Effector memory CD4-positive, alpha-beta T cell (primary cell): ENCODE measurements at regions not wholly inside any gene's neighbourhood (a gene's known extent, or its start where the extent isn't known, plus 50 kb on each side); places are given as distances from the start of the nearest gene placed in this dataset.

Experiments used
- DNase-seq, 3 donors: peaks; one replicate each; pipeline ENCODE4 v3.0.0-alpha.2; 2020
- H3K27ac ChIP-seq: 2 replicates; pipeline ENCODE4 v1.7.0; 2013; ENCODE audit warnings: mild to moderate bottlenecking, low read length, moderate library complexity; ENCODE audit not compliant: insufficient read depth, poor library complexity, severe bottlenecking
- H3K27me3 ChIP-seq: replicated peaks from 2 replicates; pipeline ENCODE4 v1.7.0; 2013; ENCODE audit warnings: mild to moderate bottlenecking, low read length; ENCODE audit not compliant: insufficient read depth, control insufficient read depth, poor library complexity, severe bottlenecking
- H3K36me3 ChIP-seq: 2 replicates; pipeline ENCODE4 v1.7.0; 2013; ENCODE audit warnings: mild to moderate bottlenecking, low read length, moderate library complexity; ENCODE audit not compliant: control insufficient read depth, insufficient read depth
- H3K4me1 ChIP-seq: 2 replicates; pipeline ENCODE4 v1.7.0; 2013; ENCODE audit warnings: low read length, mild to moderate bottlenecking; ENCODE audit not compliant: control insufficient read depth, insufficient read depth, poor library complexity, severe bottlenecking
- H3K4me3 ChIP-seq: 2 replicates; pipeline ENCODE4 v1.7.0; 2013; ENCODE audit warnings: low read length, low read depth, mild to moderate bottlenecking; ENCODE audit not compliant: insufficient read depth, poor library complexity, severe bottlenecking
- H3K9me3 ChIP-seq: 2 replicates; pipeline ENCODE4 v1.7.0; 2013; ENCODE audit warnings: mild to moderate bottlenecking, low read length, moderate library complexity; ENCODE audit not compliant: control insufficient read depth

GRCh38 chr11:123261345-123262106 lies 66.5 kb upstream of the CLMP start:
- no peak overlapping the region for H3K4me3 ChIP-seq
- peaks cover 3% of the 10 kb centered on the region for H3K27me3 ChIP-seq
- peaks cover 6% of the 10 kb centered on the region for H3K9me3 ChIP-seq
- no peaks in the 10 kb centered on the region for H3K4me1 ChIP-seq
- H3K27ac ChIP-seq, result no peak overlapping the region
- H3K36me3 ChIP-seq, result no peaks in the 10 kb centered on the region
- peak; percentile 8 to 39 (median 13) for DNase-seq

DNA sequence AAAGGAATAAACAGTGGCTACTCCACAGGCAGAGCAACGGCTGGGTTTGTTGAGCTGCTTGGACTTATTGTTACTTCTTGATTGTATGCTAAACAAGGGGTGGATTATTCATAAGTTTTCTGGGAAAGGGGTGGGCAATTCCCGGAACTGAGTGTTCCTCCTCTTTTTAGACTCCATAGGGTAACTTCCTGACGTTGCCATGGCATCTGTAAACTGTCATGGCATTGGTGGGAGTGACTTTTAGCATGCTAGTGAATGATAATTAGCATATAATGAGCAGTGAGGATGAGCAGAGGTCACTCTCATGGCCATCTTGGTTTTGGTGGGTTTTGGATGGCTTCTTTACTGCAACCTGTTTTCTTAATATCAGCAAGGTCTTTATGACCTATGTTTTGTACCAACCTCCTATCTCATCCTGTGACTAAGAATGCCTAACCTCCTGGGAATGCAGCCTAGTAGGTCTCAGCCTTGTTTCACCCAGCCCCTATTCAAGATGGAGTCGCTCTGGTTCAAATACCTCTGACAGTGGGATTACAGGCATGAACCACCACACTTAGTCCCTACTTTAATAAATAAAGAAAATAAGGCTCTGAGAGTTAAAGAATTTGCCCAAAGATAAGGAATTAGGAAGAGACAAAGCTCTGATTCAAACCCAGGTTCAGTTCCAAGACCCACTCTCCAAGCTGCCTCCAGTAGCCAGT lies 65.6 kb upstream of the CLMP start:
- Histone ChIP-seq H3K27ac (no peak overlapping the region), H3K27me3 (peaks cover 3% of the 10 kb centered on the region), H3K9me3 (peaks cover 6% of the 10 kb centered on the region), H3K4me3 (no peak overlapping the region), H3K36me3 (no peaks in the 10 kb centered on the region), H3K4me1 (no peaks in the 10 kb centered on the region)
- no peak for DNase-seq

DNA sequence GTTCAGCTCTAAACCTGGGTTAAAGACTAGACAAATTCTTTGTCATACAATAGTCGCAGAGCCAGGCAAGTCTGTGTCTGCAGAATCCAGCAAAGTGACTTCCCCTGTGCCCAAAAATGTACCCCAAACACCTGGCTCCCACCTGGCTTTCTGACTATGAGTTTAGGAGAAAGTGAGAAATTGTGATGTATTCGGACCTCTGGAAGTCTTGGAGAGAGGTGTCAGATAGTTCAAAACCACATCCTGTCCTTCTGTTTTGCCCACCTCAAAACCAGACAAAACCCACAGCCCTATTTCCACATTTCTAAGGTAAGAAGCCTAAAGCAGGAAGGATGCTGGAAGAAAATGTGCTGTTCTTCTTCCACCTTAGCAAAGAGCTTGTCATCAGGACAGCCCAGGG lies 63.8 kb upstream of the CLMP start:
- DNase-seq, result no peak
- Histone ChIP-seq H3K36me3 (no peaks in the 10 kb centered on the region), H3K4me3 (no peak overlapping the region), H3K4me1 (no peaks in the 10 kb centered on the region), H3K27ac (no peak overlapping the region), H3K27me3 (peaks cover 3% of the 10 kb centered on the region), H3K9me3 (peaks cover 6% of the 10 kb centered on the region)

DNA sequence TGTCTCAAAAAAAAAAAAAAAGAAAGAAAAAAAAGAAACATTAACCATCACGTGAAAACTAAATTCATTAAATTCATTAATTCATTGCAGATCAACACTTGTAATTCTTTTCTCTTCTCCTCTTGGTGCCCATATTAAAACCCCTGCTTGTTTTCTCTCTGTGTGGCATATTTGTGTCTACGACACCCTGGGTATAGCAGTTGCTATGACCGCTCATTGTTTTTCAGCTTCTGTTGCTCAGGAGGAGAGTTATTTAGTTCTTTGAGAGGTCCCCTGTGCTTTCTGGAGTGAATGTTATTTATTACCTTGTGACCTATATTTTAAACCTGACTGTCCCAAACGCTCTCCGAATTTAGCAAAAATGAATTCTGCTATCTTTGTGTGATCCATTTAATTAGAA lies 62.3 kb upstream of the CLMP start:
- no peak overlapping the region for H3K4me3 ChIP-seq
- H3K9me3 ChIP-seq, result peaks cover 6% of the 10 kb centered on the region
- H3K27ac ChIP-seq, result no peak overlapping the region
- no peak for DNase-seq
- H3K27me3 ChIP-seq, result peaks cover 3% of the 10 kb centered on the region
- H3K4me1 ChIP-seq, result no peaks in the 10 kb centered on the region
- no peaks in the 10 kb centered on the region for H3K36me3 ChIP-seq

DNA sequence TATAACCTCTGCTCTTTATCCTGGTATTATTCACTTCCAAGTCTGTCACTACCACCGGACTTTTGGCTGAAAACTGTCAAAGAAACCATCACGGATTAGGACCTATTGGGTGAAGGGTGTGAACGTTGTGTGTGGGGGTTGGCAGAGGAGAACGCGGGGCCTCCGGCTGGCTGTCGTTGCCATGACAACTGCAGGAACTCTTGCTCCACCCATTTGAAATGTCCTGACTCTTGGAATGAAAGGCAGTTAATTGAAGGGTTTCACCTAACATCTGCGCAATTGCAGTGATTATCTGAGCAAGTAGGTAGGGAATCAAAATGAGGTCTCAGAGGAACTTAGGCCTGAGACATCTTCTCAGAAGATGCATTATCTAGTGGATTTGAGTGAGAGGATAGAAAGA lies 60.9 kb upstream of the CLMP start:
- DNase-seq, result no peak
- no peak overlapping the region for H3K4me3 ChIP-seq
- peaks cover 6% of the 10 kb centered on the region for H3K9me3 ChIP-seq
- no peaks in the 10 kb centered on the region for H3K36me3 ChIP-seq
- H3K4me1 ChIP-seq, result no peaks in the 10 kb centered on the region
- H3K27me3 ChIP-seq, result peaks cover 3% of the 10 kb centered on the region
- no peak overlapping the region for H3K27ac ChIP-seq

DNA sequence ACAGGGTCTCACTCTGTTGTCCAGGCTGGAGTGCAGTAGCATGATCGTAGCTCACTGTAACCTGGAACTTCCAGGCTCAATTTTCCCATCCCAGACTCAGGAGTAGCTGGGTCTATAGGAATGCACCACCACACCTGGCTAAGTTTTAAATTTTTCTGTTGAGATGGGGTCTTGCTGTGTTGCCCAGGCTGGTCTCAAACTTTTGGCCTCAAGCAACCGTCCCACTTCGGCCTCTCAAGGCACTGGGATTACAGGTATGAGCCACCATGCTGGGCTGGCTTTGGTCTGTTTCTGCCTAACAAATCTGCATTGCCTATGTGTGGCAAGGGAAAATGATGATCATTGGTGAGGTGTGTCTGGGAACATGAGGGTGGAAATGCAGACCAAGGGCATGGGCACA lies 59.3 kb upstream of the CLMP start:
- no peaks in the 10 kb centered on the region for H3K4me1 ChIP-seq
- no peak overlapping the region for H3K4me3 ChIP-seq
- no peaks in the 10 kb centered on the region for H3K36me3 ChIP-seq
- H3K27ac ChIP-seq, result no peak overlapping the region
- DNase-seq, result no peak
- no peaks in the 10 kb centered on the region for H3K27me3 ChIP-seq
- H3K9me3 ChIP-seq, result peaks cover 6% of the 10 kb centered on the region

GRCh38 chr11:123253911-123254310 lies 58.9 kb upstream of the CLMP start:
- Histone ChIP-seq H3K36me3 (no peaks in the 10 kb centered on the region), H3K4me1 (no peaks in the 10 kb centered on the region), H3K4me3 (no peak overlapping the region), H3K9me3 (peaks cover 6% of the 10 kb centered on the region), H3K27ac (no peak overlapping the region), H3K27me3 (no peaks in the 10 kb centered on the region)
- no peak for DNase-seq

DNA sequence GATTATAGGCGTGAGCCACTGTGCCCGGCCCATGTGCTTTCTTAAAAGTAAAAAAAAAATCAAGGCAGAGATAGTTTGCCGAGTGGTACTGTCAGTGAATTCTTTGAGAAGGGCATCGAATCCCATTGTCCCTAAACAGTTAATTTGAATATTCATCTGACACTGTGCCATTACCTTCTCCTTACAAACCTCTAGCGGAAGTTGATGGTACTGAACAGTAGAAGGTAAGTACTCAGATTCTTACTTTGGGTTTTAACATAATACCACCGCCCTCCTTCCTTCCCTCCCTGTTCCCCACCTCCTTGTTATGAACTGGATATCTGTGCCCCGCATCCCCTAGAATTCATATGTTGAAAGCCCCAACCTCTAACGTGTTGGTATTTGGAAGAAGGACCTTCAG lies 58.2 kb upstream of the CLMP start:
- no peak for DNase-seq

GRCh38 chr11:123251657-123252344 lies 56.8 kb upstream of the CLMP start:
- Histone ChIP-seq H3K4me1 (no peaks in the 10 kb centered on the region), H3K27me3 (no peaks in the 10 kb centered on the region), H3K9me3 (no peaks in the 10 kb centered on the region), H3K27ac (no peak overlapping the region), H3K4me3 (no peak overlapping the region), H3K36me3 (no peaks in the 10 kb centered on the region)
- DNase-seq, result no peak

More for the DNA sequence above, 58.2 kb upstream of the CLMP start:
- Histone ChIP-seq H3K27me3 (no peaks in the 10 kb centered on the region), H3K4me3 (no peak overlapping the region), H3K36me3 (no peaks in the 10 kb centered on the region), H3K4me1 (no peaks in the 10 kb centered on the region), H3K27ac (no peak overlapping the region), H3K9me3 (no peaks in the 10 kb centered on the region)
